ENCODE measurements at regions not wholly inside any gene's neighbourhood (a gene's known extent, or its start where the extent isn't known, plus 50 kb on each side); places are given as distances from the start of the nearest gene placed in this dataset.
"Not testable (repeated sequence)": the region's sequence is repeated elsewhere in the genome, so short reads cannot be mapped to it uniquely, and the experiment has no call there.

DNA sequence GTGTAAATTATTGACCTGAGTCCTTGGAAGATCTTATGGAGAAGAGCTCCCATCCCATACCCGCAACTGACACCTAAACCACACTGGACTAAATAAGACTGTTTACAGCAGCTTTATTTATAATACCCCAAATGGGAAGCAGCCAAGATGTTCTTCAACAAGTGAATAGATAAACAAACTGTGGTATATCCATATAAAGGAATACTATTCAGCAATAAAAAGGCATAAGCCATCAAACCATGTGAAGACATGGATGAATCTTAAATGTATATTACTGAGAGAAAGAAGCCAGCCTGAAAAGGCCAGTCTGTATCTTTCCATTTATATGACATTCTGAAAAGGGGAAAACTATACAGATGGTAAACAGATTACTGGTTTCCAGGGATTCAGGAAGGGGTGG is 212.7 kb downstream of the TPBG start:
- intact Hi-C loops (cut with micrococcal nuclease) = no loop called here

DNA sequence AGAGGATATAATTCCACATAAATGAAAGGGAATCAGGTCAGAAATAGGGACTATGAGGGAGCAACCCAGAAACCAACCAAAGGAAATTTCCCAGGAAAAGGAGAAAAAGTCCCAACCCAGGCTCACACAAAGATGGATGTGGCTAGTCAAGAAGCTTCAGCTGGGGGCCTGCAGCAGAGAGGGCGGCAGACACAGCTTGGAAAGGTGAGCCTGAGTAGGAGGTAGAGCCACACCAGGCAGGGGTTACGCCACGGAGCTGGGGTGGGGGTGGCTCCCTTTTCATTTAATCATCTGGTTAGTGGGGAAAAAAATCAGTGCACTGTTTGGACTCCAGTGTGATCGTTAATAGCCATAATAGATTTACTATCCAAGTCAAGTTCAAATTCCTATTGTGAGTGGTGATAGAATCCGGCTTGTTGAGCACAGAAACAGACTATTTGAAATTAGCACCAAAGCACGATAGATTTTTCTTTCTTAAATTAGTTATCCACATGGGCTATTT is 220.6 kb downstream of the TPBG start:
- intact Hi-C loops (cut with micrococcal nuclease) = no loop called here

DNA sequence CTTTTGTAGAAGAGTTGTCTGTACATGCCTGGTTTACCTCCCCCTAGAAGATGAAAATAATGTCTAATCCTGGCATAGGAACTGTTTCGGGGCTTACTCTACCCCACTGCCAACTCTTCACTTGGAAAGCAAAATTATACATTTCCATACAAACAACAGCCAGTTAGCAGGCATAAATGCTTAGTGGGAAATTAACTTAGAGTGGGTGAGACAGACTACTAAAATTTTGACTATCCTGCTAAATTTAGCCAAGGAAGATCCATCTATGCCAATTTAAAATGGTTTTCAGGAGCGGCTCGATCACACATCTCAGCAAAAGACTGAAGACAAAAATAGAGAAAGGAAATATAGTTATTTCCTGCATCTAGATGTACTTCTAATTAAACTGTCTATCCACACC is 221.2 kb downstream of the TPBG start:
- intact Hi-C loops (cut with micrococcal nuclease) = no loop called here

DNA sequence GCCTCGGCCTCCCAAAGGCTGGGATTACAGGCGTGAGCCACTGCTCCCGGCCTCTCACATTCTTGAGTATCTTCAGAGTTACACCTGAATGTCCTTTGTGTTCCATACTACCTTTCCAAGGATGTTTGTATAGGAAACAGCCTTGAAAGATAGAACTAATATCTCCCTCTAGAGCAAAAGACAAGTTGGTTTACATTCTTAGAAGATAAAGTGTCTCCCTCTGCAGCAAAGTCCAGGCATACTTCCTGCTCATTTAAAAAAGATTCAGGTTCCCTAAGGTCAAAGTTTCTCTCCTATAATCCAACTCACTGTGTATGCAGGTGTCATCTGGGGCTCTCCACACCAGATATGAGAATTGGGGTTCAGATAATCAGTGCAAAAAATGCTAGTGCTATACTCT is 224.4 kb downstream of the TPBG start:
- intact Hi-C loops (cut with micrococcal nuclease) = no loop called here

DNA sequence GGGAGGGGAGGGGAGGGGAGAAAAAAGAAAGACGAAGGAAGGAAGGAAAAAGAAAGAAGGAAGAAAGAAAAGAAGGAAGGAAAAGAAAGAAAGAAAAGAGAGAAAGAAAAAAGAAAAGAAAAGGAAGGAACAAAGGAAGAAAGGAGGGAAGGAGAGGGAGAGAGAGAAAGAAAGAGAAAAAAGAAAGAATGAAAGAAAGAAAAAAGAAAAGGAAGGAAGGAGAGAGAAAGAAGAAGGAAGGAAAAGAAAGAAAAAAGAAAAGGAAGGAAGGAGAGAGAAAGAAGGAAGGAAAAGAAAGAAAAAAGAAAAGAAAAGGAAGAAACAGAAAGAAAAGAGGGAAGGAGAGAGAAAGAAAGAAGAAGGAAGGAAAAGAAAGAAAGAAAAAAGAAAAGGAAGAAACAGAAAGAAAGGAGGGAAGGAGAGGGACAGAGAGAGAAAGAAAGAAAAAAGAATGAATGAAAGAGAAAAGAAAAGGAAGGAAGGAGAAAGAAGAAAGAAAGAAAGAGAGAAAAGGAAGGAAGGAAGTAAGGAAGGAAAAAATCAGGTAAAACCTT is 225.3 kb downstream of the TPBG start:
- intact Hi-C loops (cut with micrococcal nuclease) = no loop called here

DNA sequence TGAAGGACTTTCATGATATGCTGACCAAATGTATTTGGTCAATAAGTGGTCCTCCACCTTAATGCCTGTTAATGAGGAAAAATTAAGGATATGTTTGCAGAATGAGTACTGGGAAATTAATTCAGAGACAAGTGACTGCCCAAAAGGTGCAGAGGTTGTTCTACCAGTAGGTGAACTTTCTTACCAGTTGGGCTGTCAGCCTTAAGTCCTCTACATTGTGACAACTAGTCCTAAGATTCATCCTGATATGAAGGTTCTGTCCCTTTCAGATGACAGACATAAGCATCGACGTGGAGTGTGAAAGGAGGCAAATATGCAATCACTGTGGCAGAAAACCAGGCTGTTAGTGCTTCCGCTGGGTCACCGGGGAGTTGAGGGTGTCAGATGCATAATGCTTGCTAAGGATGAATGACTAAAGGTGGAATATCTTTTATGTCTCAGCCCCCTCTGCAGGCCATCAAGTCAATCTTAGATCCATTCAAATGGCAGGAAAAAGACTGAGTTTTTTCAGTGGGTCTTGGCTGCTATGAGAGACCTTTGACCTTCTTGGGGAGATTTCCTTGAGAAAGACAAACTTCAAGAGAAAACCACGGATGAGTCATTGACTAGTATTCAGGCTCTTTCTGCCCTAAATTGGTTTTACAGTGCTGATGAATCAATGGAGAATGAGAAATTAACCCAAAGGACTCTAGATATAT is 226.0 kb downstream of the TPBG start:
- intact Hi-C loops (cut with micrococcal nuclease) = loop anchor here (10.0 kb wide), 1 partner anchor 315 kb away; no protein-coding TSS in a partner anchor

DNA sequence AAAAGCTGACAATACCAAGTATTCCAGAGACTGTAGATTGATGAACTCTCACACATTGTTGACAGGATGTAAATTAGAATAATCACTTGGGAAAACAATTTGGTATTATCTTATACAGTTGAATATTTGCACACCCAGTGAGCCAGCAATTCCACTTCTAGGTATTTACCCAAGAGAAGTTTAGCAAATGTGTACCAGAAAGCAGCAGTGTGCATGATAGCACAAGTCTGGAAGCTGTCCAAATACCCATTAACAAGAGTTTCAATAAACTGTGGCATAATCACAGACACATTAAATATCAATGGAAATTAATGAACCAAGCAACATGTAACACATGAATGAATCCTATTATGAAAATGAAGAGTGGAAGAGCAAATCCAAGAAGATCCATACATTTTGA is 233.6 kb downstream of the TPBG start:
- intact Hi-C loops (cut with micrococcal nuclease) = loop anchor here (10.0 kb wide), 1 partner anchor 322 kb away; no protein-coding TSS in a partner anchor

DNA sequence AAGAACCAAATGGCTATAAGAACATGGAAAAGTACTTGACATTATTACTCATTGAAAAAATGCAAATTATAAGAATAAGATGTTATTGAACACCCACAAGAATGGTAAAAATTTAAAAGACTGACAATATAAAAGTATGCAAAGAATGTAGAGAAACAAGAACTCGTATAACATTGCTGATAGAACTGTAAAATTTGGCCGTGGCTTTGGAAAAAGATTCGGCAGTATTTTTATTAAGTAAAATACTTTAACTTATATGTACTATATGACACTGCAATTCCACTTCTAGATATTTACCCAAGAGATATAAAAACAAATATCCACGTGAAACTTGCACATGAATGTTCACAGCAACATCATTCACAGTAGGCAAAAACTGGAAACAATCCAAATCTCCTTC is 239.2 kb downstream of the TPBG start:
- intact Hi-C loops (cut with micrococcal nuclease) = no loop called here

DNA sequence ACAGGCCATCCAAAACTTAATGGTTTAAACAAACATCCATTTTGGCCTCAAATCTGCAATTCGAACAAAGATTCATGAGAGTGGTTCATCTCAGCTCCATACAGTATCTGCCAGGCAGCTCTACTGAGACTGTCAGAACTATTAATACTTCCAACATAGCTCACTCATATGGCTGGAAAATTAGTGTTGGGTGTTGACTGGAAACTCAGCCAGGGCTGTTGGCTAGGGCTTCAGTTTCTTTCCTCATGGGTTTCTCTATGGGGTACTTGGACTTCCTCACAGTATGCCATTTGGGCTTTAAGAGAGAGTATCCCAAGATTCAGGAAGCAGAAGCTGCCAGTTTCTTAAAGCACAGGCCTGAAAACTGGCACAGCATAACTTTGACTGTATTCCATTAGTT is 240.3 kb downstream of the TPBG start:
- intact Hi-C loops (cut with micrococcal nuclease) = no loop called here

DNA sequence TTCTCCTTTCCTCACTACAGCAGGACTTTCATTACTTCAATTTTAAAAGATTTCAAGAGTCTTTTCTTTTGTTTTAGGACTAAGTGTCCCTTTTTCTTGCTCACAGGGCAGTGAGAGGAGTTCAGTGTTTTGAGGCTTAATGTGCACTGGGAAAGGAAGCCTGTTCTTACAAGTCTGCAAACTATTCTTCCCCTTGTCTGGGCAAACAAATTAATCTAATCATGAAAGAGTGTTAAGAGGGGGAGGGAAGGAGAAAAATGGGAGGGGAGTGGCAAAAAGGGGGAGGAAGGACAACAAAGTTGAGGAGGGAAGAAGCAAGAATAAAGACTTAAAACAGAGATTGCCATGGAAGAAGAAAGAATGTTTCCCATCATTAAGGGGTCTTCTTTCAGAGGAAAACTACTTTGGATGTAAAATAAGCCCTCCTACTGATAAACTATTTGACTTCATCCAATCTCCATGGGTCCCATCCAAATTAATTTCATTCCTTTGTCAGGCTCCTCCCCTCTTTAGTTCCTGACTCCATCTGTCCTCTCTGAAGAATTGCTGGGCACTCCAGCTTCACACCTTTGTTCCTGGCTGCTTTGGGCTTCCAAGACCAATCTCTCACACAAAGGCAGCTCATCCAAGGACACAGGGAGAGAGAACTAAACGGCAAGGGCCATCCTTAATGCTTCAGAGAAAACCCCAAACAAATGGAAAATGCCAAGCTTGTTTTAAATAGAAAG is 244.5 kb downstream of the TPBG start:
- intact Hi-C loops (cut with micrococcal nuclease) = no loop called here

DNA sequence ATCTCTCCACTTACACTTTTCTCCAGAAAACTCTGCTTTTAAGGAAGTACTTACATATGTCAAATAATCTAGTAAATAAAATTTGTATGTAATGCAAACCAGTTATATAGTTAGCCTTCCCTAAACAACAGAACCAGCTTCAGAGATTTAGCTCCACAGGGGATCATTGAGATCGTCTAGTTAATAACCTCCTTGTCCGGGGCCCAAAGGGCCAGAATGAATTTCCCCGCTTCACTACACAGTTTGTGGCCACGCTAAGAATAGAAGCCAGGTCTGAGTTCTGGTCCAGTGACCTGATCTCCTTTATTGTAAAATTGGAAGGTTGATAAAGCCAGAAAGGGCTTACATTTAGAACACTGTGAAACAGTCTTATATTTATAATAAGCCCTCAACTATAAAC is 245.2 kb downstream of the TPBG start:
- intact Hi-C loops (cut with micrococcal nuclease) = no loop called here

DNA sequence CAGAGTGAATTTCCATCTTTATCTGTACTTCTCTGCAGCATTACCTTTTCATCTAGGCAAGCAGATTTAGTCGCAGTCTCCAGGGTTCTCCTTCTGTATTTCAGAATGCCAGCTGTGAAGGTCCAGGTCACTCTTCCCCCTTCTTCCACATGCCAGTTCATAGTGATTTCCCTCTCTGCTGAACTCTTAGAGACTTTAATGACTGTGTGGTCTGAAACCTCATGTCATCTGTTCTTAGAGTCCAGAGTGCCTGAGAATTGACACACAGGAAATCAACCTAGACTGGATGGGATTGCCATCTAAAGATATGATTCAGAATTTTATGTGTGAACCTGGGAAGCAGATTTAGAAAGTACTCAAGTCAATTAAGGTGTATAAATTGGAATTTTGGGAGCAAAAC is 248.1 kb downstream of the TPBG start:
- intact Hi-C loops (cut with micrococcal nuclease) = no loop called here

DNA sequence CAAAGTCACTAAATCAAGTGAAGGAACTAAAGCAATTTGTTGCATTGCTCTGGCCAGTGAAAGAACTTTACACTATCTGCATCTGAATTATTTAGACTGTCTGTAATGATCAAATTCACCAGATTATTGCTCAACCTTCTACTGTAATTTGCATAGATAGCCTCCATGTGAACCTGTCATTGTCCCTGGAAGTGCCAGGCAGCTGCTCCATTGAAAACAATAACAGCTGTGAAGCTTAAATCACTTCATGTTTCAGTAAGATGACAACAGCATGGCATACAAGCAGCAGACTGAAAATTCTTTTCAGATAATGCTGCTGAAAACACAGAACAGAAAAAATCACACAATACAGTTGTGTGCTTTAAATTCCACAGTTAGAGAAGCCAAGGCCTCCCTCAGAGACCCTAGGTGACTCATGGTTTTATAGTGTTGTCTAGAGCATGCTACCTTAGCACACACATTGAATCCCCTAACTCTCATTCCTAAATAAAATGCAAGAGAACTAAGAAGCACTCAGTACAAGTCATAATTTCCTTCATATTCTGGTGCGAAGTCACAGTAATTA is 248.9 kb downstream of the TPBG start:
- intact Hi-C loops (cut with micrococcal nuclease) = no loop called here

DNA sequence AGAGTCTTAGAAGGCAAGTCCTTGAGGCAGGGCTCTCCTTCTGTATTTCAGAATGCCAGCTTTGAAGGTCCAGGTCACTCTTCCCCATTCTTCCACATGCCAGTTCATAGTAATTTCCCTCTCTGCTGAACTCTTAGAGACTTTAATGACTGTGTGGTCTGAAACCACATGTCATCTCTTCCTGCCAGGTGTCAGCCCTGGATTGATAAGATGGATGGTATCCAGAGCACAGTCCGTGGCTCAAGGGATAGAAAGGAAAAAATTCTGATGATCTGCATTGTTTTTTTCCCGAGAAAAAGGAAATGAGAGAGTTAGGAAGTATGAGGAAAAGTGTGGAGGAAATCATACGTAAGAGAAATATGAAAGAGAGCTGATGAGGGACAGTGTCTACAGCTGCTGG is 250.9 kb downstream of the TPBG start:
- intact Hi-C loops (cut with micrococcal nuclease) = no loop called here

DNA sequence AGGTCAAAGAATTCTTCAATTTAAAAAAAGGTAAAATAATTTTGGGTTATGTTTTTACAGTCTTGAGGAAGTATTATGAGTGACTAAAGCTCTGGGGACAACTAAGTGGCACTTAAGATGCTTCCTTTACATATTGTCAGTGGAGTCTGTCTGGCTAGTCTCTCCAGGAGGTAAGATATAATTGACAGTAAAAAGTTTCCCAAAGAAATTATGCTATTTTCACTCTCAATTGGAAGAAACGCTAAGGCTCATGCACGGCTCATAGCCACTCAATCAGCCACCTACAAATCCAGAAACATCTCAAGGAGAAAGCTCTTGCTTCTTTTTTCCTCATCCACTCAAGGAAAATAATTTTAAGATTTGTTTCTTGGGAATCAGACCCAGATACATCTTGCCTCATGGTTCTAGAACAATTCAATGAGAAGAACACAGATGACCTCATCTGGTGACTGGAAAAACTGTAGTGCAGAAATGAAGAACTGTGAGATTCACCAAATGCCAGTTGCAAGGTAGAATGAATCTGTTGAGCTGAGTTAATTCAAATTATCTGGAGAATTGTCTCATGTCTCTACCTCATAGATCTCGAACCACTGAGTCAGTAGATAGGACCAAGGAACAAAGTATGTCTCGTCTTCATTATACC is 252.9 kb downstream of the TPBG start:
- intact Hi-C loops (cut with micrococcal nuclease) = no loop called here

DNA sequence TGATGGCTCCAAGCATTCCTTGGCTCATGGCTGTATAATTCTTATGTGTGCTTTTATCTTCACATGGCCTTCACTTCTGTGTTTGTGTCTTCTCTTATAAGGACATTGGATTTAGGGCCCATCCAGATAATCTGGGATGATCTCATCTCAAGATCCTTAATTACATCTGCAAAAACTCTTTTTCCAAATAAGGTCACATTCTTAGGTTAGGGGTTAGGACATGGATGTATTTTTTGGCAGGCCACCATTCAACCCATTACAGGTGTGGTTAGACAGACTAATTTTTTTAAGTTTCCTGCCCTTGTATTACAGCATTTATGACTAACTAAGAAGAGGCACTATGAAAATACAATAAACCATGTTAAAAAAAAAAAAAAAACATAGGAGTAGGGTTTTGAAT is 254.0 kb downstream of the TPBG start:
- intact Hi-C loops (cut with micrococcal nuclease) = no loop called here

DNA sequence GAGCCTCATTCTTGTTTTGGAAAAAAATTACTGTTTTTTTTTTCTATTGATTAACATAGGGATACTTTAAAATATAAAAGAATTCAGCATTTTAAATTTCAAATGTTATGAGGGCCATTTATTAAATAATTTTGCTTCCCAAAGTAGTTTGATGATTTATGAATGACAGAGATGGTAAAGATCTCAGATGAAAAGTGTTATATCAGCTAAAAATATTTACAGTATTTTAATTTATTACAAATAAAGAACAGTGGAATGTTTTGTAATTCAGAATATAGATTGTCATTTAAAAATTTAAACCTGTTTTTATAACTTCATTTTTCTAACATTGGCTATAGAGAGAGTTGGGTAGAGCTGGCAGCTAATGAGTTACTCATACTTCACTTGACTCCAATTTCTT is 256.0 kb downstream of the TPBG start:
- intact Hi-C loops (cut with micrococcal nuclease) = no loop called here

DNA sequence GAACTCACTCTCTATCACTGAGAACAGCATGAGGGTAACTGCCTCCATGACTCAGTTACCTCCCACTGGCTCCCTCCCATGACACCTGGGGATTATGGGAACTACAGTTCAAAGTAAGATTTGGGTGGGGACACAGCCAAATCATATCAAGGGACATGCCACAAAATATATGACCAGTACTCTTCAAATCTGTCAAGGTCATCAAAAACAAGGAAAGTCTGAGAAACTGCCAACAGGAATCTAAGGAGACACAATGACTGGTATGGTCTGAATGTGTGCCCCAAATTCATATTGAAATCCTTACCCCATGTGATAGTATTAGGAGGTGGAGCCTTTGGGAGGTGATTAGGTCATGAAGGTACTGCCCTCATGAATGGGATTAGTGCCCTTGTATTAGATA is 258.8 kb downstream of the TPBG start:
- intact Hi-C loops (cut with micrococcal nuclease) = no loop called here

DNA sequence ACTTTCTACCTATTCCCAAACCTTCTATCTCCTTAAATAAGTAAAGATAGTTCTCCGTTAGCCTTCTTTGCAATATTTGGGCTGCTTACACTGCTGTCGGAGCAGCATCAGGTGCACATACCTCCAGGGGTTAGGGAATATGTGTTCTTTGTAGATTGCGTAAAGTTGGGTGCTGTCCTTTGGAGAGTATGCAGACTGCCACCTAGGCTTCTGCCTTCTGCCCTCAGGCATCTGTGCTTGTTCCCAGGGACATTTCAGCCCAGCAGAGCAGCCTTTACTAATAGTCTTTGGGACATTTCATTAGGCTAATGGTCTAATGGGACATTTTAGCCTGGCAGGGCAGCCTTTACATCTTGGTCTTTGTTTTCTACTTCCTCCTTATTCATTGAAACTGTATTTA is 260.6 kb downstream of the TPBG start:
- intact Hi-C loops (cut with micrococcal nuclease) = no loop called here

DNA sequence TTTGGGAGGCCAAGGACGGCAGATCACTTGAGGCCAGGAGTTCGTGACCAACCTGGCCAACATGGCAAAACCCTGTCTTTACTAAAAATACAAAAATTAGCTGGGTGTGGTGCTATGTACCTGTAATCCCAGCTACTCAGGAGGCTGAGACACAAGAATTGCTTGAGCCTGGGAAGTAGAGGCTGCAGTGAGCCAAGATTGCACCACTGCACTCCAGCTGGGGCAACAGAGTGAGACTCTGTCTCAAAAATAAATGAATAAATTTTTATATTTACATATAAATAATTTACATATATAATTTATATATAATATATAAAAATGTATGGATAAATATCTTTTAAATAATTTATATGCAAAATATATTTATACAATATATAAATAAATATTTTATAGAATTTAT is 263.3 kb downstream of the TPBG start:
- intact Hi-C loops (cut with micrococcal nuclease) = not testable (repeated sequence)

DNA sequence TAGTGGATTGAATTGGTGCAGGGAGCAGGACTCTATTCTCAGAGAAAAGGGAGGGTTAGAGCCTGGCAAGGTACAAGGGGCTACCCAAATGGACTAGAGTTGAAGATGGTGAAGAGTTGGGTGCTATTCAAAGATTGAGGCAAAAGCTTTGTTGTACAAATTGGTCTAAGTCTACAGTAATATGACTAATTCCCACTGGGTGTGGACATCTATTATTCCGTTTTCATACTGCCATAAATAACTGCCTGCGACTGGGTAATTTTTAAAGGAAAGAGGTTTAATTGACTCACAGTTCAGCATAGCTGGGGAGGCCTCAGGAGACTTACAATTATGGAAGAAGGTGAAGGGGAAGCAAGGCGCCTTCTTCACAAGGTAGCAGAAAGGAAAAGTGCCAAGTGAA is 266.3 kb downstream of the TPBG start:
- intact Hi-C loops (cut with micrococcal nuclease) = no loop called here

DNA sequence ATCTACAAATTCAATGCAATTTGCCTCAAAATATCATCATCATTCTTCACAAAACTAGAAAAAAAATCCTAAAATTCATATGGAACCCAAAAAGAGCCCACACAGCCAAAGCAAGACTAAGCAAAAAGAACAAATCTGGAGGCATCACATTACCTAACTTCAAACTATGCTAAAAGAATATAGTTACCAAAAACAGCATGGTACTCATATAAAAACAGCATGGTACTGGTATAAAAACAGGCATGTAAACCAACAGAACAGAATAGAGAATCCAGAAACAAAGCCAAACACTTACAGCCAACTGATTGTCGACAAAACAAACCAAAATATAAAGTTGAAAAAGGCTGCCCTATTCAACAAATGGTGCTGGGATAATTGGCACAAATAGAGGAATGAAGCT is 278.1 kb downstream of the TPBG start:
- intact Hi-C loops (cut with micrococcal nuclease) = no loop called here

All from T-helper 2 cell treated with Interferon-gamma antibody and Interleukin-4, amounts not matched to agents 100 ng/mL and 5 ng/mL, for 36 hours (primary cell).